GM19328 (cell line): ENCODE measurements at regions not wholly inside any gene's neighbourhood (a gene's known extent, or its start where the extent isn't known, plus 50 kb on each side); places are given as distances from the start of the nearest gene placed in this dataset.

Experiments
- ATAC-seq: cut with Tn5 transposase; IDR thresholded peaks from one replicate; pipeline ENCODE4 v1.9.1; 2021; ENCODE audit warnings: mild to moderate bottlenecking, moderate library complexity; ENCODE audit not compliant: unreplicated experiment

- no peak for ATAC-seq
Measured at GRCh38 chr3:145820170-145820569, 340.8 kb downstream of the PLOD2 start.

GRCh38 chr3:145842294-145842902 lies 318.6 kb downstream of the PLOD2 start:
- no peak for ATAC-seq

GRCh38 chr3:145843561-145843960 lies 317.4 kb downstream of the PLOD2 start:
- no peak for ATAC-seq

GRCh38 chr3:145849115-145849514 lies 311.9 kb downstream of the PLOD2 start:
- ATAC-seq = no peak

GRCh38 chr3:145854499-145854898 lies 306.5 kb downstream of the PLOD2 start:
- no peak for ATAC-seq

- no peak for ATAC-seq
Measured at GRCh38 chr3:145857956-145858355, 303.0 kb downstream of the PLOD2 start.

GRCh38 chr3:145864336-145864735 lies 296.6 kb downstream of the PLOD2 start:
- ATAC-seq = no peak

GRCh38 chr3:145865399-145866018 lies 295.5 kb downstream of the PLOD2 start:
- no peak for ATAC-seq

GRCh38 chr3:145869958-145870357 lies 291.0 kb downstream of the PLOD2 start:
- ATAC-seq = peak; percentile 54

GRCh38 chr3:145882436-145882835 lies 278.5 kb downstream of the PLOD2 start:
- no peak for ATAC-seq

GRCh38 chr3:145889730-145890129 lies 271.3 kb downstream of the PLOD2 start:
- no peak for ATAC-seq

- ATAC-seq = no peak
Measured at GRCh38 chr3:145892869-145893268, 268.1 kb downstream of the PLOD2 start.

- no peak for ATAC-seq
Measured at GRCh38 chr3:145893331-145893730, 267.7 kb downstream of the PLOD2 start.

- ATAC-seq = no peak
Measured at GRCh38 chr3:145898487-145898886, 262.5 kb downstream of the PLOD2 start.

- ATAC-seq = no peak
Measured at GRCh38 chr3:145899241-145899640, 261.7 kb downstream of the PLOD2 start.

GRCh38 chr3:145900056-145900829 lies 260.7 kb downstream of the PLOD2 start:
- peak; percentile 43 for ATAC-seq

- no peak for ATAC-seq
Measured at GRCh38 chr3:145902166-145902565, 258.8 kb downstream of the PLOD2 start.

- no peak for ATAC-seq
Measured at GRCh38 chr3:145903472-145904013, 257.4 kb downstream of the PLOD2 start.

GRCh38 chr3:145904138-145904537 lies 256.8 kb downstream of the PLOD2 start:
- ATAC-seq = no peak

GRCh38 chr3:145906301-145906700 lies 254.7 kb downstream of the PLOD2 start:
- no peak for ATAC-seq

GRCh38 chr3:145906755-145907154 lies 254.2 kb downstream of the PLOD2 start:
- ATAC-seq = no peak

- ATAC-seq = no peak
Measured at GRCh38 chr3:145911016-145911415, 250.0 kb downstream of the PLOD2 start.
